BE2C (cell line): ENCODE measurements at regions not wholly inside any gene's neighbourhood (a gene's known extent, or its start where the extent isn't known, plus 50 kb on each side); places are given as distances from the start of the nearest gene placed in this dataset.

Experiments used
- DNase-seq: peaks from one replicate; pipeline ENCODE4 v3.0.0-alpha.2; 2020
- H3K27me3 ChIP-seq: fragments of 250-450 bp; sonication (Bioruptor Pico); 2 replicates; pipeline ENCODE4 v1.5.1; 2020; ENCODE audit warnings: mild to moderate bottlenecking
- H3K36me3 ChIP-seq: fragments of 250-450 bp; sonication (Bioruptor Pico); 2 replicates; pipeline ENCODE4 v1.5.1; 2020; ENCODE audit warnings: mild to moderate bottlenecking
- H3K4me1 ChIP-seq: fragments of 250-450 bp; sonication (Bioruptor Pico); 2 replicates; pipeline ENCODE4 v1.5.1; 2020
- H3K4me3 ChIP-seq: 2 replicates; pipeline ENCODE4 v1.5.1; 2011; ENCODE audit warnings: low read depth, low read length
- H3K9me3 ChIP-seq: fragments of 250-450 bp; sonication (Bioruptor Pico); 2 replicates; pipeline ENCODE4 v1.5.1; 2020
- CTCF ChIP-seq: IDR thresholded peaks from 2 replicates; pipeline ENCODE4 v1.5.1; 2012; ENCODE audit warnings: mild to moderate bottlenecking, low read depth, low read length

- Histone ChIP-seq H3K4me3 (no peak overlapping the region), H3K27me3 (no peaks in the 10 kb centered on the region), H3K4me1 (no peaks in the 10 kb centered on the region), H3K9me3 (no peaks in the 10 kb centered on the region), H3K36me3 (no peaks in the 10 kb centered on the region)
- no peak for DNase-seq
- no peak for TF ChIP-seq CTCF
Measured at GRCh38 chr4:28391877-28392276, 1531.2 kb downstream of the STIM2 start.

- H3K36me3 ChIP-seq: no peaks in the 10 kb centered on the region
- H3K9me3 ChIP-seq: no peaks in the 10 kb centered on the region
- no peak for TF ChIP-seq CTCF
- no peaks in the 10 kb centered on the region for H3K4me1 ChIP-seq
- H3K27me3 ChIP-seq: no peaks in the 10 kb centered on the region
- no peak for DNase-seq
- no peak overlapping the region for H3K4me3 ChIP-seq
Measured at GRCh38 chr4:28402751-28403150, 1542.1 kb downstream of the STIM2 start.

- no peak for DNase-seq
- Histone ChIP-seq H3K4me1 (no peaks in the 10 kb centered on the region; the same call in 1 of the 2 replicates), H3K9me3 (no peaks in the 10 kb centered on the region), H3K4me3 (no peak overlapping the region), H3K36me3 (no peaks in the 10 kb centered on the region), H3K27me3 (no peaks in the 10 kb centered on the region)
- TF ChIP-seq CTCF: no peak
Measured at GRCh38 chr4:28421221-28421620, 1560.6 kb downstream of the STIM2 start.

- Histone ChIP-seq H3K27me3 (no peaks in the 10 kb centered on the region), H3K4me3 (no peak overlapping the region), H3K36me3 (no peaks in the 10 kb centered on the region), H3K9me3 (no peaks in the 10 kb centered on the region), H3K4me1 (no peaks in the 10 kb centered on the region)
- no peak for DNase-seq
- no peak for TF ChIP-seq CTCF
Measured at GRCh38 chr4:28426251-28426650, 1565.6 kb downstream of the STIM2 start.

GRCh38 chr4:28427306-28428085 is 1566.9 kb downstream of the STIM2 start:
- Histone ChIP-seq H3K4me3 (no peak overlapping the region), H3K27me3 (no peaks in the 10 kb centered on the region), H3K36me3 (no peaks in the 10 kb centered on the region), H3K9me3 (no peaks in the 10 kb centered on the region), H3K4me1 (no peaks in the 10 kb centered on the region)
- TF ChIP-seq CTCF: no peak
- DNase-seq: no peak

- DNase-seq: no peak
- Histone ChIP-seq H3K36me3 (no peaks in the 10 kb centered on the region), H3K4me3 (no peak overlapping the region), H3K27me3 (no peaks in the 10 kb centered on the region), H3K9me3 (no peaks in the 10 kb centered on the region), H3K4me1 (no peaks in the 10 kb centered on the region)
- TF ChIP-seq CTCF: no peak
Measured at GRCh38 chr4:28432348-28433025, 1571.8 kb downstream of the STIM2 start.
